Stimulated activated CD4-positive, alpha-beta T cell treated with anti-CD3 and anti-CD28 coated beads, Interleukin-1b, Interleukin-23, amount 100 ng/mL, for 4 hours (primary cell): ENCODE measurements at regions not wholly inside any gene's neighbourhood (a gene's known extent, or its start where the extent isn't known, plus 50 kb on each side); places are given as distances from the start of the nearest gene placed in this dataset.

Experiments
- DNase-seq, 2 donors: peaks; one replicate each; pipeline ENCODE4 v3.0.0-alpha.2; 2020; ENCODE audit warnings: low read depth in 2 of 2

DNA sequence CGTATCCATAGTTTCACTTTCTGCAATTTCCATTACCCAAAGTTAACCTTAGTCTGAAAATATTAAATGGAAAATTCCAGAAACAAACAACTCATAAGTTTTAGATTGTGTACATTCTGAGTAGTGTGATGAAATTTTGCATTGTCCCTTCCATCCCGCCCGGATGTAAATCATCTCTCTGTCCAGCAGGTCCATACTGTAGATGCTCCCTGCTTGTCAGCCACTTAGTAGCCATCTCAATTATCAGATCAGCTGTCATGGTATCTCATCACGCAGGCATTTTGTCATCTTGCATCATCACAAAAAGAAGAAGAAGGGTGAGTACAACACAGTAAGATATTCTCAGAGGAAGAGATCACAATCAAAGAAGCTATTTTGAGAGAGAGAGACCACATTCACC lies 185.0 kb upstream of the STK17B start:
- no peak for DNase-seq

DNA sequence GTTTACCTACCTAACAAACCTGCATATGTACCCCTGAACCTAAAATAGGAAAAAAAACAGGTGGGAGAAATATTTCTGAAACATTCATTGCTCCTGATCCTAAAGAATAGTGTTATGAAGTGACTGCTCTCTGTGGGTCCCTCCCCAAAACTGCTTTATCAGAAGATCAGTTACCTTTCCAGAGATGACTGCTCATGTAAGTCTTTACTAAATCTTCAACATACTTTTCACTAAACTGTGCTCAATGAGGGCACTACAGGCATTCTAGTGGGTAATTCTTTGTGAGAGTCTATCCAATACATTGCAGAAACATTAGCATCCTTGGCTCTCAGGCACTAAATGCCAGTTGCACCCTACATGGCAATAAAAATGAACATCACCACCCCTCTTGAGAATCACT lies 189.3 kb upstream of the STK17B start:
- DNase-seq: no peak

DNA sequence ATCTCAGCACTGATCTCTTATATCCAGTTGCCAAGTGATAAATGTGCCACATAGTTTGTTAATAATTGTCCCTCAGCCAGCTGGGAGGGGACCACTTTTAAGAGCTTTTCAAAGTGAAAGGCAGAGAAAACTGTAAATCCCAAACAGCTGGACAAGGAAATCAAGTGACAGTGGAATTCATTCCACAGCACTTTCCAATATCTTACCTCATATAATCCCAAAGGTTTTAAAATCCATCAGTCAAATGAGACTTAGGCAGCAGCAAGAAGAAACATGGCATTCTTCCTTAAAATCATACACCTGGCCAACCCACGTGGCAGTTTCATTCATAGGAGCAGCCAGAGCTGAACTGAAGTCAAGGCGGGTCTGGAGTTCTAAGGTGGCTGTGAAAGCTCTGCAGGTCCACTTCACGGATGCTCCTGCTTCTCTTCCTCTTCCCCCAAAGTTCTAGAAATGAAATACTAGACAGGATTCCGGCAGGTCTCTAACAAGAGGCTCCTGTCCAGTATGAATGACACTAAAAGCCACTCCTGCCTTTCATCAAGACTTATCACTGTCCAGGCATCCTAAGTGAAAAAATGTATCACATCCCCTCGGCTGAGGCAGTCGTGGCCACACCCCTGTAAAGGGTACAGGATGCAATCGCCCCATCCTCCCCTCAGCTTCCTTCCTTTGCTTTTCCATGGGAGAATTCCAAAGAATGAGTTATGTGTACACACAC lies 190.4 kb upstream of the STK17B start:
- no peak for DNase-seq

DNA sequence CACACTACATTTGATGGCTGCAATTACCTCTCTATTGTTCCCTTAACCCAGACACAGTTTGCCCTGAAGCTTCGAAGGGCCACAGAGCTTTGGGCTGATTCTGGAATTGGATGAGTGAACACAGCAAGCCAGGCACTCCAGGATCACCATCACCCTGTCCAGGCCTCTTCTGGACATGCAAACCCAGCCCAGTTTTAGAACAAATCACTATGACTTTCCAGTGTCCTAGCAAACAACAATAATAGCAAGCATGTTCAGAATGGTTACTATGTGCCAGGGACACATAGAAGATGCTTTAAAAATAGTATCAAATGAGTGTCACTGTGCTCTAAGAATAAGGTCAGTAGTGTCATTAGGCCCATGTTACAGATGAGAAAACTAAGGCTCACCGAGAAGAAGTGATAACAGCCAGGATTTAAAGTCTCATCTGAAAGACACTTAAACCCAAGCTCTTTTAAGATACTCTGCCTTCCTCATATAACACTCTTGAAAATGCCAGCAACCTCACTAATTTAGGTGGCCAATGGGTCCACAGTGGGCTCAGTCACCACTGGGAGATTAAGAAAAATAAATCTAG lies 191.7 kb upstream of the STK17B start:
- DNase-seq: no peak

DNA sequence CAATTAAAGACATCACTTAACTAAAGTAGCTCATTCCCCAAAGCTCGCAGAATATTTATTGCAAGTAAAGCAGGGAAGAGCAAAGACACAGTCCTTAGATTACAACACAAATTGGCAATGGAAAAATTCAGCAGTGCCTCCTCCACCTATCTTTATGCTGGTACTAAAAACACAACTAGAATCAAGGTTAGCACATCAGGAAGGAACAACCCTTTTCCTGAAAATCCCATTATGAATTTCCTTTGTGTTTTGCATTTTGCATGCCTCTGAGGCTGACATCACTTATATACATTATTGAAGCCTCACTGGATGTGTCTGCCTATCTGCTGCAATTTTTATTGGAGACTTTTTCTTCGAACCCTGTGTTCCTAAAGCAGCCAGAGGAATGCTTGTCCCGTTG lies 193.8 kb upstream of the STK17B start:
- DNase-seq: no peak

DNA sequence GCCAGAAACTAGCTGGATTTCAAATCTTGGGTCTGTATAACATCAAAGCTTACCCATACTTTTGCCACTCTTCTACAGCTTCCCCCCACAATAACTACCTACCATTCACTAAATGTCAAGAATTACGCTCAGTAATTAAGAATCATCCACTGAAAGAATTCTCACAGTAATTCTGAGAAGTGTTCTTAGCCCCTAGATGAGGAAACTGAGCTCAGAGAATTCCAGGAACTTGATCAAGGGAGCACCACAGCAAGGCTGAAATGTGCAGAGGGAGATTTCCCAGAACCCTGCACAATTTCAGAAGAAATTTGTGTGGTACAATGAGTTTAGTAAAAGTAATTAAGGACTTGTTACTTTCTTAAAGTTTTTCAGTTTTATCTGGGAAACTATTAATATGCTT lies 194.5 kb upstream of the STK17B start:
- DNase-seq: no peak

DNA sequence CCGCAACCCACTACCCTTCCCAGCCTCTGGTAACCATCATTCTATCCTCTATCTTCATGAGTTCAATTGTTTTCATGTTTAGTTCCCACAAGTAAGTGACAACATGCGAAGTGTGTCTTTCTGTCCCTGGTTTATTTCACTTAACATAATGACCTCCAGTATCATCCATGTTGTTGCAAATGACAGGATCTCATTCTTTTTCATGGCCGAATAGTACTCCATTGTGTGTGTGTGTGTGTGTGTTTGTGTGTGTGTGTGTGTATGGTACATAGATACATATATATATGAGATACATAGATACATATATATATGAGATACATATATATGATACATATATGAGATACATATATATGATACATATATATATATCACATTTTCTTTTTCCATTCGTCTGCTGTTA lies 196.3 kb upstream of the STK17B start:
- DNase-seq: no peak

DNA sequence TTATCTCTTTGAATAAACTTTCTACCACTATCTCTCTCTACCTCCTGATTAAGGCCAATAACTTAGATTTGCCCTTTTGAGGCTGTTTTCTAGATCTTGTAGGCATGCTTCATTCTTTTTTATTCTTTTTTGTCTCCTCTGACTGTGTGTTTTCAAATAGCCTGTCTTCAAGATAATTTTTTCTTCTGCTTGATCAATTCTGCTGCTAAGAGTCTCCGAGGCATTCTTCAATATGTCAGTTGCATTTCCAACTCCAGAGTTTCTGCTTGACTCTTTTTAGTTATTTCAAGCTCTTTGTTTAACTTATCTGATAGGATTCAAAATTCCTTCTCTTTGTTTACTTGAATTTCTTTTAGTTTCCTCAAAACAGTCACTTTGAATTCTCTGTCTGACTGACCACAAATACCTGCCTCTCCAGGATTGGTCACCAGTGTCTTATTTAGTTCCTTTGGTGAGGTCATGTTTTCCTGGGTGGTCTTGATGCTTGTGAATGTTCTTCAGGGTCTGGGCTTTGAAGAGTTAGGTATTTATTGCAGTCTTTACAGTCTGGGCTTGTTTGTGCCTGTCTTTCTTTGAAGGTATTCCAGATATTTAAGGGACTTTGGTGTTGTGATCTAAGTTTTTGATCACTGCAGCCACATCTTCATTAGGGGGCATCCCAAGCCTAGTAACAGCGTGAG lies 197.3 kb upstream of the STK17B start:
- DNase-seq: no peak

DNA sequence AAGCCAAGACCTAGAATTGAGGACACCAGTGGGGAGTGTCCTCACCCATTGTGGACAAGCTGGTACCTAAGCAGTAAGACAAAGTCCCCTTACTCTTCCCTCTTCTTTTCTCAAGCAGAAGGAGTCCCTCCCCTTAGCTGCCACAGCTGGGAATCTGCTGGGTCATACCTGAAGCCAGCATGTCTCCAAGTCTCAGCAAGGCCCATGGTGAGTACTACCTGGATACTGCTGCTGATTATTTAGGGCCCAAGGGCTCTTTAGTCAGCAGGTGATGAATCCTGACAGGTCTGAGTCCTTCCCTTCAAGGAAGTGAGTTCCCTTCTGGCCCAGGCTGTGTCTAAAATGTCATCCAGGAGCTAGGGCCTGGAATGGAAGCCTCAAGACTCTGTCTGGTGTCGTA lies 198.6 kb upstream of the STK17B start:
- no peak for DNase-seq

DNA sequence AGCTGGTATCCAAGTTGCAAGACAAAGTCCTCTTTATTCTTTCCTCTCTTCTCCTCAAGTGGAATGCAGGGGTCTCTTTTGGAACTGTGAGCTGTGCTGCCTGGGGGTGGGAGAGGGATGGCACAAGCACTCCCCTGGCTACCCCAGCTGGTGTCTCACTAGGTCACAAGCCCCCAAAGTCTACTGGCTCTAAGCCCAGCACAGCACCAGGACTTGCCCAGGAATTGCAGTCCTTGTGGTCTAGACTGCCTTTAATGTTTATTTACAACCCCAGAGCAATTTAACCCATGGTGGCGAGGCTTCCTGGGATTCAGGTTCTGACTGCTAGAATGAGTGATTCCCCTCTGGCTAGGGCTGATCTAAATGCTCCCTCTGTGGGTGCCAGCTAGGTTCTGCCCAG lies 199.0 kb upstream of the STK17B start:
- no peak for DNase-seq

DNA sequence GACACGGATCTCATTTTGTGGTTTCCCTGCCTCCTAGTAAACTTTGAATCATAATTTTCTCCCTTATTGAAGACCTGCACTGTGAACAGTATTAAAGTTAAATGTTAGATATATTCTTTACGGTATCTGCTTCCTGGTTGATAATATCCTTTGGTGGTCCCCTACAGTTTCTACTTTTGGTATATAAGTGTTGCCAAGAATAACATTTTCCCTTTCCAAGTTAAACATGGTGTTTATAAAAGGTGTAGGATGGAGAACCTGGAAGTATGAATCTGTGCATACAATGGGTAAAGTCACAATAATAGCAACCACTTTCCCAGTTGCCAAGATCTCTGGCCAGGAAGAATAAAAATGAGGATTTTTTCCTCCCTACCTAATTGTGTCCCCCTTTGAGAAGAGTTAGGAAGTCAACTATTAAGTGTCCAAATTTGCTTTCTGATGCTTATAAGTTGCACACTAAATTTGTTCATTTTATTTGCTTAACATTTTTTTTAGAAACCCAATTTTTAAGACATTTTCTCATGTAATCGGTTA lies 201.0 kb upstream of the STK17B start:
- DNase-seq: no peak

DNA sequence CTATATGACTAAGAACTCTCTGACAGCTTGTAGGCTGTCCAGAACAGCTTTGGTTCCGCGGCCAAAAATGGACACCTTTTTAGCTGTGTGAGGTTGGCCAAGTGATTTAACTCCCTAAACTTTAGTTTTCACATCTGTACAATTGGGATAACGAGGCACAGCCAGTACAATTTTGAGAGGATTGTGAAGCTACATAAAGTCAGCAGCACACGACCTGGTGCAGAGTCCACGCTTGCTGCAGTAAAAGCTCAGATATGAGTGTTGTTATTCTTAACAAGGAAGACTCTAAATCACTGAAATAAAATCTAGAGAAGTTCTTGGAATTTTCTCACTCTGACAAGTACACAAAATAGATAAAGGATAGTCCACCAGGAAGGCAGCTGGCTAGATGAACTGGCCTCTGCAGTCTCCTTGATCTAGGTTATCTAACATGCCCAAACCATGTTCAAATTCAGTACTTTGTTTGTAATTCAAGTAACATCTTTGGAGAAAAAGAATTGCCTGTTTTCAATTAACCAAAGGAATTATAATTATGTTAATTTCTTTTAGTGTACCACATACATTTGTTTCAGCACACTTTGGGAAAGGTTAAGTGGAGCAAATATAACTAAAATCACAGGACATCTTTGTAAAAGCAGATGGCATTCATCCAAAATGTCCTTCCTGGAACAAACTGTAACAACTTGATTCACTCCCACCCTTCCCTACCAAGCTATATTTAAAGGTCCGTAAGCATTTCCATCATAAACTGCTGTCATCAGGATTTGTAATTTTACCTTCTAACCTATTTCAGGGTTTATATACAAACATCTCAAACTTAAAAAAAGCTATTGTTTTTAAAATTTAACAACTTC lies 201.7 kb upstream of the STK17B start:
- DNase-seq: no peak

DNA sequence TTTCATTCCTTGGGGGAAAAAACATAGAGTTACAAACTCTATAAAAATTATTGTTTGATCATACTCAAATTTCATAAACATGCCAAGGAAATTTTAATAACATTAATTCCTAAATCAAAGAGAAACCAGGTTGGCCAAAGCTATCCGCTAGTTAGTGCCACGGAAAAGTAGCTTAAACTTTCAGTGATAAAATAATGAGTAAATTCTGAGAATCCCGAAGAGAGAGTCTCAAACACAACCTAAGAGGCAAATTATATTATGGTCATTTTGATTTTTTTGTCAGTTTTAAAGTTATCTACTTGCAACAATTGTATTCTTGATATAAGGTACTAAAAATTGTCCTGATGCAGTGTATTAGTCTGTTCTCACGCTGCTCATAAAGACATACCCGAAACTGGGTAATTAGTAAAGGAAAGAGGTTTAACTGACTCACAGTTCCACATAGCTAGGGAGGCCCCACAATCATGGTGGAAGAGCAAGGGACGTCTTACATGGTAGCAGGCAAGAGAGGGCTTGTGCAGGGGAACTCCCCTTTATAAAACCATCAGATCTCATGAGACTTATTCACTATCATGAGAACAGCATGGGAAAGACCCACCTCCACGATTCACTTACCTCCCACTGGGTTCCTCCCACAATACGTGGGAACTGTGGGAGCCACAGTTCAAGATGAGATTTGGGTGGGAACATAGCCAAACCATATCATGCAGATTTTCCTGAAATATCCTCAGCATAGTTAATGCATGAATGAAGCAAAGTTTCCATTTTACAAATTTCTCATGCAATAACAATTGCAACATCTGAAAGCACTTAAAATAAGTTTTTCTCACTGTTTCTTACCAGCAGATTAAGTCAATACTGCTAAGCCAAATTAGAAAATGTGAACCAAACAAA lies 205.9 kb upstream of the STK17B start:
- DNase-seq: peak in 1 of 2 donors; percentile 1

DNA sequence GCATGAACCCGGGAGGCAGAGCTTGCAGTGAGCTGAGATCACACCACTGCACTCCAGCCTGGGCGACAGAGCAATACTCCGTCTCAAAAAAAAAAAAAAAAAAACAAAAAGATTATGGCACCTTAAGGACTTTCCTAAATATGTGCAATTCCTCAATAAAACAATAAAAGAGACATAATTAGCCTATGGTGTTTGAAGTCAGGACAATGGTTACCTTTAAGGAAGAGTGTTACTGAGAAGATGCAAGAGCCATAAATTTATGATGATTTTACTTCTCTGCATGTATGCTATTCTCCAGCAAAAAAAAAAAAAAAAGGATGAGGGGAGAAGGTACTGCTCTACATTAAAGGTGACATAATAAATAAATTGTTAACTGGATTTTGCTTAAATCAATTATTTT lies 208.2 kb upstream of the STK17B start:
- DNase-seq: no peak

DNA sequence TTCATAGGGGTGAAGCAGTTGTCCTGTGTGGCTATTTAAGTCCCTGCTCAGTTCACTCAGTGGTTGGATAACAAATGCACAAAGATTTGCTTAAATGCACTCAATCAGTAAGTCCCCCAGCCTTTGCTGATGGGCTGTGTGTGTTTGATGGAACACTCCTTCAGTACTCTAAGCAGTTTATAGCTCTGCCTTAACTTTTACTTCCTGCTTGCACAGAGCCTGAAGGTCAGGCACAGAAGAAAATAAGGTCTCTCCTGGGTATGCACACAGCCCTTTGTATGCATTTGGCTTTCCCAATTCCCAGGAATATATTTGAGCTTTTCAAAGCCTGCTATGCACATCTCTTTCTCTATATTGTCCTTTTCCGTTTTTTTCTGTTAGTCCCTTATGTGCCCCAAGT lies 208.7 kb upstream of the STK17B start:
- no peak for DNase-seq

DNA sequence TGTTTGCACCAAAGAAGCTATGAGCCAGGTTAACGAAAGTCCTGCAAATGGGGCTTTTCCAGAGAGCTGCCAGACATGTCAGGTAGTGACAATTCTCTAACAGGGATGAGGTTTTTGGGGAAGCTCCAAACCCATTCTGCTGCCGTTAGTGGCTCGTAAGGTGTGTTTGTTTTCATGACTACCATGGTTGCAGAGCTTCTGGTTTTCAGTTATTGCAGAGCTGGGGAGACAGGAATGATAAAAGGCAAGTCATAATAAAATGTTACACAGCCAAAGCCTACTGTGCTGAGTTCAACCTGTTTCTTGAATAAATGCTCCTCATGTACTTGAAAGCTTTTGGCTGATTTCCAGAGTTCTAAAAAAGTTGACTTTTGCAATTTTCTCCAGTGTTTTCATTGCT lies 209.2 kb upstream of the STK17B start:
- DNase-seq: no peak

DNA sequence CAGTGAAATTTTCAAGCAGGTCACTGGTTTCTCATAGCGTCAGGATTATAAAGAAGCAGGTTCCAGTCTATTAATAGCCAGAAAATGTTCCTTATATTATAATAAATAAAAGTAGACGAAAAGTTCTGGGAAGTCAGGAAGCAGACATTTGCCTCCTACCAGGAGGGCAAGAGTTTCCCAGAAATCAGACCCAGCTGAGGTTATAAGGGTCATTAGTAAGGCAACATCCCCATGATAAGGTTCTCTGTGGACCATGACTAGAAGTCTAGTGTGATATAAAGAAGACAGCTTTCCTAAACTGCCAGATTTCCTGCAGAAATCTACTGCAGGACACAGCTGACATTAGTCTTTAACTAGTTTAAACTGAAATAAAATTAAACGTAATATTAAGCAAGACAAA lies 210.1 kb upstream of the STK17B start:
- no peak for DNase-seq

DNA sequence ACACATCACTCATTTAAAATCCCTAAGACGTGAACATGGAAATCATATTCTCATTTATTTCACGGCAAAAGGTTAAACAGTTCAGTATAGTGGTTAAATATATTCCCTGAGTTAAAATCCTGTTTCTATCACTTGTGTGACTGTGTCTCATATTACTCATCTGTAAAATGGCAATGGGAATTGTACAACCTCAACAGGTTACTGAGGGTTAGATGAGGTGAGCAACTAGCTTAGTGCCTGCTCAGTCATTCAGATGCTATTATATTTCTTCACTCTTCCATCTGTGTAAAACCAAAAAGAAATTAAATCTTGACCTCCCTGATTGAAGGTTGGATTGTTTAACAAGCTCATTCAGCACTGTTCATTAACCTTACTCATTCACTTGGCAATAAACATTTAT lies 212.4 kb upstream of the STK17B start:
- DNase-seq: no peak

DNA sequence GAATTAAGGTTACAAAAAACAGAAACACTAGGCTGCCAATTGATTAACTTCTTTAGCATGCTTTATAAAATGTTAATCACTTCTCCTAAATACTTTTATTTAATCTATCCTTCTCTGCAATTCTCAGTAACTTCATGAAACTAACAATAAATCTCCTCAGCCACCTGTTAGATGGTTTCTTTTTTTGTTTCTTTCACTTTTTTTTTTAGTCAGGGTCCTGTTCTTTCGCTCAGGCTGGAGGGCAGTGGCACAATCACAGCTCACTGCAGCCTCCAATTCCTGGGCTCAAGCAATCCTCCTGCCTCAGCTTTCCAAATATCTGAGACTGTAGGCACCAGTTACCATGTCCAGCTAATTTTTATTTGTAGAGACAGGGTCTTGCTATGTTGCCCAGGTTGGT lies 213.4 kb upstream of the STK17B start:
- no peak for DNase-seq

DNA sequence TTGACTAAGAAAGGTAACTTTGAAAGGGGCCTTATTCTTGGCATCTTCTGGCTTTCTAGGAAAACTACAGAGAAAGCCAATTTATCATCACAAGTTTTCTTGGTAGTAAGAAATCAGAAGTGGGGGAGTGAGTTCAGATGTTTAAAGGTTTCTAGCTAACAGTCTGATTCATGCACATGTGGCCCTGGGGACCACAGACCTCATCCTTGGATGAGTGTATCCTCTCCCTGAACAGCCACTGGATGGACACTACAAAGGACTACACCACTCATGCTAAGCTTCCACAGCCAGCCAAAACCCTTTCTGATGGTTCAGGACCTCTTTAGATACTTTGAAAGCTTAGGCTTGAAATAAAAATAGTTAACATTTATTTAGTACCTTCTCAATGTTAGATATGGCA lies 218.3 kb upstream of the STK17B start:
- DNase-seq: no peak
